CD14-positive monocyte (primary cell): ENCODE measurements at regions not wholly inside any gene's neighbourhood (a gene's known extent, or its start where the extent isn't known, plus 50 kb on each side); places are given as distances from the start of the nearest gene placed in this dataset.
A peak's percentile ranks its signal among the peaks of the same experiment; 100 is the strongest.

Experiments
- DNase-seq, 3 donors: peaks; one replicate each; pipeline ENCODE4 v3.0.0-alpha.2; 2011 to 2022
- H2AFZ ChIP-seq: 2 replicates; pipeline ENCODE4 v1.6.0; 2012; ENCODE audit warnings: mild to moderate bottlenecking, low read depth, low read length, inconsistent platforms; ENCODE audit not compliant: insufficient read depth, poor library complexity, severe bottlenecking
- H3K27ac ChIP-seq, 2 donors: 1 replicate in 1 of 2; 2 replicates in 1 of 2; pipeline ENCODE4 v1.5.1; 2012 to 2013; ENCODE audit warnings: low read length in 2 of 2, control low read depth in 1 of 2, inconsistent platforms in 1 of 2, low read depth in 1 of 2, mild to moderate bottlenecking in 1 of 2
- H3K27me3 ChIP-seq, 2 donors: one replicate each; pipeline versions ENCODE4 v1.6.0 to v1.6.1; 2011 to 2013; ENCODE audit warnings: low read length in 2 of 2; ENCODE audit not compliant: control insufficient read depth in 2 of 2, insufficient read depth in 2 of 2
- H3K36me3 ChIP-seq, 2 donors: replicated peaks in 1 of 2; 1 replicate in 1 of 2; 2 replicates in 1 of 2; pipeline versions ENCODE4 v1.5.1 to v1.6.1; 2012 to 2013; ENCODE audit warnings: low read length in 2 of 2, control low read depth in 1 of 2, inconsistent platforms in 1 of 2, mild to moderate bottlenecking in 1 of 2; ENCODE audit not compliant: insufficient read depth in 2 of 2, control insufficient read depth in 1 of 2
- H3K4me1 ChIP-seq, 2 donors: 1 replicate in 1 of 2; 2 replicates in 1 of 2; pipeline versions ENCODE4 v1.5.1 to v1.6.1; 2012 to 2013; ENCODE audit warnings: low read length in 2 of 2, control low read depth in 1 of 2, inconsistent platforms in 1 of 2, mild to moderate bottlenecking in 1 of 2, moderate library complexity in 1 of 2; ENCODE audit not compliant: insufficient read depth in 2 of 2, control insufficient read depth in 1 of 2
- H3K4me2 ChIP-seq: replicated peaks from 2 replicates; pipeline ENCODE3; 2012; ENCODE audit warnings: low read length, moderate library complexity, mild to moderate bottlenecking; ENCODE audit not compliant: poor library complexity, severe bottlenecking; ENCODE audit errors: extremely low read depth
- H3K4me3 ChIP-seq, 3 experiments: fragments of 200-600 bp in 1 of 3; sonication (generic) in 1 of 3; replicated peaks in 1 of 3; 1 replicate in 2 of 3; 2 replicates in 1 of 3; pipeline ENCODE4 v1.5.1; 2011 to 2013; ENCODE audit warnings: low read length in 3 of 3, mild to moderate bottlenecking in 3 of 3, control low read depth in 2 of 3, low read depth in 2 of 3, inconsistent platforms in 1 of 3, moderate library complexity in 1 of 3
- H3K79me2 ChIP-seq: 2 replicates; pipeline ENCODE4 v1.6.0; 2012; ENCODE audit warnings: mild to moderate bottlenecking, control low read depth, inconsistent platforms, low read length, moderate library complexity; ENCODE audit not compliant: insufficient read depth
- H3K9ac ChIP-seq: 2 replicates; pipeline ENCODE4 v1.6.0; 2017; ENCODE audit warnings: low read length, mild to moderate bottlenecking; ENCODE audit not compliant: insufficient read depth, poor library complexity, severe bottlenecking
- H3K9me3 ChIP-seq, 2 donors: replicated peaks in 1 of 2; 1 replicate in 1 of 2; 2 replicates in 1 of 2; pipeline versions ENCODE4 v1.5.1 to v1.6.1; 2012 to 2013; ENCODE audit warnings: low read length in 2 of 2, control low read depth in 1 of 2; ENCODE audit not compliant: control insufficient read depth in 1 of 2, insufficient read depth in 1 of 2
- H4K20me1 ChIP-seq: 2 replicates; pipeline ENCODE4 v1.6.0; 2012; ENCODE audit warnings: mild to moderate bottlenecking, low read length, control low read depth, moderate library complexity; ENCODE audit not compliant: insufficient read depth
- H3K27ac Mint-ChIP-seq, 7 donors: one replicate each; pipeline ENCODE4 v1.8.0; 2020; ENCODE audit warnings: mild to moderate bottlenecking in 7 of 7, mixed read lengths in 7 of 7, moderate library complexity in 6 of 7, inconsistent platforms in 2 of 7
- H3K27me3 Mint-ChIP-seq, 3 donors: one replicate each; pipeline ENCODE4 v1.8.0; 2021 to 2022; ENCODE audit warnings: low read depth in 3 of 3, mild to moderate bottlenecking in 3 of 3, mixed read lengths in 3 of 3, moderate library complexity in 3 of 3, inconsistent platforms in 1 of 3
- H3K36me3 Mint-ChIP-seq, 2 donors: one replicate each; pipeline ENCODE4 v1.8.0; 2020; ENCODE audit warnings: mixed read lengths in 2 of 2, inconsistent platforms in 1 of 2, mild to moderate bottlenecking in 1 of 2
- H3K4me1 Mint-ChIP-seq: one replicate; pipeline ENCODE4 v1.8.0; 2020; ENCODE audit warnings: mild to moderate bottlenecking, mixed read lengths
- H3K4me3 Mint-ChIP-seq, 2 donors: one replicate each; pipeline ENCODE4 v1.8.0; 2020; ENCODE audit warnings: mild to moderate bottlenecking in 2 of 2, mixed read lengths in 2 of 2, moderate library complexity in 1 of 2
- H3K9me3 Mint-ChIP-seq, 7 donors: one replicate each; pipeline ENCODE4 v1.8.0; 2020 to 2022; ENCODE audit warnings: mixed read lengths in 7 of 7, mild to moderate bottlenecking in 6 of 7, moderate library complexity in 6 of 7, inconsistent platforms in 2 of 7
- CTCF ChIP-seq: fragments of 200-600 bp; IDR thresholded peaks from one replicate; pipeline ENCODE4 v1.8.0; 2022; ENCODE audit warnings: antibody characterized with exemption, mild to moderate bottlenecking
- WGBS: methylation state at CpG from one replicate; pipeline ENCODE4 v1.1.5; 2013; ENCODE audit warnings: missing lambda C conversion rate; ENCODE audit not compliant: insufficient coverage; 5-methylcytosine and 5-hydroxymethylcytosine counted together
- intact Hi-C, 2 donors: fragments of 100-400 bp; cut with micrococcal nuclease; formaldehyde crosslinking; loops; one replicate each; pipeline versions ENCODE4 v1.15.0 to v1.15.1; 2023

- Histone ChIP-seq H4K20me1 (no peaks in the 10 kb centered on the region), H3K27me3 (no peaks in the 10 kb centered on the region), H3K9ac (peak overlapping the region; percentile 84), H3K36me3 (no peaks in the 10 kb centered on the region), H2AFZ (peak overlapping the region; percentile 89), H3K4me2 (peak overlapping the region; percentile 95), H3K4me3 (peak overlapping the region; percentile 38 to 83 (median 41)), H3K27ac (peak overlapping the region in 1 of 2 donors; percentile 80), H3K9me3 (no peaks in the 10 kb centered on the region), H3K79me2 (peaks cover 26% of the 10 kb centered on the region), H3K4me1 (peaks cover 40 to 46% of the 10 kb centered on the region in 2 donors)
- Mint-ChIP-seq H3K9me3 (no peaks in the 10 kb centered on the region), H3K27me3 (peaks cover 0 to 1% (median 0%) of the 10 kb centered on the region in 3 donors), H3K27ac (peak overlapping the region; percentile 73 to 91 (median 81)), H3K4me3 (peak overlapping the region; percentile 84 to 86), H3K36me3 (peaks cover under 1 to 6% of the 10 kb centered on the region in 2 donors), H3K4me1 (peaks cover 41% of the 10 kb centered on the region)
- TF ChIP-seq CTCF = no peak
- intact Hi-C loops = no loop called here
- 73% methylated on average over 16 of the region's 16 CpGs for WGBS
- no peak for DNase-seq
Measured at GRCh38 chr17:409308-409847, 56.8 kb upstream of the RPH3AL start.

GRCh38 chr17:404703-405102, 52.1 kb upstream of the RPH3AL start:
- Mint-ChIP-seq H3K9me3 (no peaks in the 10 kb centered on the region), H3K4me1 (peaks cover 6% of the 10 kb centered on the region), H3K27ac (no peak overlapping the region), H3K27me3 (no peaks in the 10 kb centered on the region), H3K4me3 (no peak overlapping the region), H3K36me3 (peaks cover 8 to 21% of the 10 kb centered on the region in 2 donors)
- Histone ChIP-seq H3K4me2 (no peak overlapping the region), H3K27me3 (no peaks in the 10 kb centered on the region), H3K27ac (no peak overlapping the region), H2AFZ (no peak overlapping the region), H4K20me1 (no peaks in the 10 kb centered on the region), H3K9ac (no peak overlapping the region), H3K79me2 (peaks cover 7% of the 10 kb centered on the region), H3K9me3 (no peaks in the 10 kb centered on the region), H3K36me3 (peaks cover 4 to 7% of the 10 kb centered on the region in 2 donors), H3K4me3 (no peak overlapping the region), H3K4me1 (peaks cover 4 to 6% of the 10 kb centered on the region in 2 donors)
- WGBS = 94% methylated on average over 7 of the region's 7 CpGs
- DNase-seq = no peak
- TF ChIP-seq CTCF = no peak
- intact Hi-C loops = no loop called here
